ENCODE measurements at regions not wholly inside any gene's neighbourhood (a gene's known extent, or its start where the extent isn't known, plus 50 kb on each side); places are given as distances from the start of the nearest gene placed in this dataset.
A peak's percentile ranks its signal among the peaks of the same experiment; 100 is the strongest.

GRCh38 chr14:85909581-85909980, 379.6 kb downstream of the FLRT2 start (continued):
- no peak for TF ChIP-seq REST (IDR thresholded peaks at IDR 0.05; ENCODE audit: unreplicated experiment)
- no peak for TF ChIP-seq STAT1 (IDR thresholded peaks at IDR 0.05; ENCODE audit: unreplicated experiment)
- no peak for TF ChIP-seq ZNF331 (CRISPR knock-in tag; IDR thresholded peaks at IDR 0.05; ENCODE audit: low read depth)
- no peak for TF ChIP-seq ZNF114 (CRISPR knock-in tag; IDR thresholded peaks at IDR 0.05)

GRCh38 chr14:85907536-85907935, 377.6 kb downstream of the FLRT2 start:
- Histone ChIP-seq H3K27ac (ENCODE audit: low read depth) (no peak overlapping the region), H3K4me1 (ENCODE audit: insufficient read depth) (no peaks in the 10 kb centered on the region; the same call in 1 of the 2 replicates), H3K4me2 (no peak overlapping the region; the same call in 1 of the 2 replicates), H3K9me2 (ENCODE audit: insufficient read depth) (no peaks in the 10 kb centered on the region), H4K20me1 (replicated peaks; ENCODE audit: insufficient read depth) (no peaks in the 10 kb centered on the region), H2AFZ (peak overlapping the region; percentile 63; the same call in 1 of the 2 replicates), H3K27me3 (ENCODE audit: insufficient read depth) (no peaks in the 10 kb centered on the region), H3K79me2 (replicated peaks; ENCODE audit: insufficient read depth) (no peaks in the 10 kb centered on the region), H3F3A (replicated peaks; ENCODE audit: low read depth) (no peaks in the 10 kb centered on the region), H3K4me3 (no peak overlapping the region), H3K36me3 (ENCODE audit: insufficient read depth) (no peaks in the 10 kb centered on the region)
- Mint-ChIP-seq H3K4me1 (peaks cover 14% of the 10 kb centered on the region), H3K4me3 (no peak overlapping the region), H3K27me3 (ENCODE audit: insufficient read depth, low read depth, poor library complexity) (no peaks in the 10 kb centered on the region), H3K9me3 (no peaks in the 10 kb centered on the region), H3K27ac (no peak overlapping the region), H3K36me3 (ENCODE audit: low read depth) (no peaks in the 10 kb centered on the region)
- peak; percentile 81 for ATAC-seq
- DNase-seq (ENCODE audit: low spot score) = peak; percentile 42
- TF ChIP-seq EZH2 (IDR thresholded peaks at IDR 0.05; ENCODE audit: low read depth, unreplicated experiment) (no peak), ZNF462 (CRISPR knock-in tag; IDR thresholded peaks at IDR 0.05) (no peak), NANOG (IDR thresholded peaks at IDR 0.05; ENCODE audit: borderline replicate concordance) (no peak), ZNF114 (CRISPR knock-in tag; IDR thresholded peaks at IDR 0.05) (no peak), CTCF (conservative IDR thresholded peaks at IDR 0.05; ENCODE audit: low read depth in 2 of 2) (no peak), ETS1 (IDR thresholded peaks at IDR 0.05) (no peak)

Data from GM23338 (cell line).